Epithelial cell of esophagus (primary cell): ENCODE measurements at regions not wholly inside any gene's neighbourhood (a gene's known extent, or its start where the extent isn't known, plus 50 kb on each side); places are given as distances from the start of the nearest gene placed in this dataset.

ENCODE experiments used
- DNase-seq: peaks from one replicate; pipeline ENCODE4 v3.0.0; 2010; ENCODE audit warnings: low read depth
- H3K4me3 ChIP-seq: 2 replicates; pipeline ENCODE4 v1.5.1; 2011; ENCODE audit warnings: mild to moderate bottlenecking, low read length, control low read depth
- CTCF ChIP-seq: IDR thresholded peaks from 2 replicates; pipeline ENCODE4 v1.5.1; 2011; ENCODE audit warnings: low read depth, mild to moderate bottlenecking, low read length, control low read depth, inconsistent platforms; ENCODE audit not compliant: insufficient read depth; ENCODE audit errors: missing control alignments

- no peak for TF ChIP-seq CTCF
- DNase-seq, result no peak
- no peak overlapping the region for H3K4me3 ChIP-seq
Measured at GRCh38 chr12:13373803-13374202, 177.3 kb downstream of the EMP1 start.

GRCh38 chr12:13373131-13373530 is 176.6 kb downstream of the EMP1 start:
- TF ChIP-seq CTCF, result no peak
- H3K4me3 ChIP-seq, result no peak overlapping the region
- DNase-seq, result no peak

GRCh38 chr12:13372386-13372785 is 175.9 kb downstream of the EMP1 start:
- TF ChIP-seq CTCF, result no peak
- no peak for DNase-seq

GRCh38 chr12:13371797-13372196 is 175.3 kb downstream of the EMP1 start:
- no peak for DNase-seq
- no peak for TF ChIP-seq CTCF

More at GRCh38 chr12:13372386-13372785, 175.9 kb downstream of the EMP1 start:
- no peak overlapping the region for H3K4me3 ChIP-seq

GRCh38 chr12:13371367-13371766 is 174.8 kb downstream of the EMP1 start:
- TF ChIP-seq CTCF, result no peak
- no peak overlapping the region for H3K4me3 ChIP-seq

More at GRCh38 chr12:13371797-13372196, 175.3 kb downstream of the EMP1 start:
- H3K4me3 ChIP-seq, result no peak overlapping the region

GRCh38 chr12:13369474-13370056 is 173.0 kb downstream of the EMP1 start:
- DNase-seq, result no peak
- no peak overlapping the region for H3K4me3 ChIP-seq
- no peak for TF ChIP-seq CTCF

More at GRCh38 chr12:13371367-13371766, 174.8 kb downstream of the EMP1 start:
- DNase-seq, result no peak

GRCh38 chr12:13368971-13369370 is 172.4 kb downstream of the EMP1 start:
- no peak for TF ChIP-seq CTCF
- no peak for DNase-seq
- H3K4me3 ChIP-seq, result no peak overlapping the region
